KMS-11 (cell line): ENCODE measurements at regions not wholly inside any gene's neighbourhood (a gene's known extent, or its start where the extent isn't known, plus 50 kb on each side); places are given as distances from the start of the nearest gene placed in this dataset.

Experiments used
- H2AFZ ChIP-seq: fragments of 200-600 bp; sonication (generic); 2 replicates; pipeline ENCODE4 v1.6.1; 2016; ENCODE audit warnings: antibody characterized with exemption, mixed run types, low read depth
- H3K27ac ChIP-seq: fragments of 200-600 bp; sonication (generic); 2 replicates; pipeline ENCODE4 v1.6.1; 2016; ENCODE audit warnings: mild to moderate bottlenecking, mixed run types
- H3K27me3 ChIP-seq: fragments of 200-600 bp; sonication (generic); 2 replicates; pipeline ENCODE4 v1.6.1; 2017; ENCODE audit warnings: mild to moderate bottlenecking, low read depth, mixed run types, moderate library complexity; ENCODE audit not compliant: insufficient read depth
- H3K36me3 ChIP-seq: fragments of 200-600 bp; sonication (generic); 2 replicates; pipeline ENCODE4 v1.6.1; 2017; ENCODE audit warnings: mild to moderate bottlenecking, mixed run types; ENCODE audit not compliant: insufficient read depth
- H3K4me1 ChIP-seq: fragments of 200-600 bp; sonication (generic); 2 replicates; pipeline ENCODE4 v1.6.1; 2016; ENCODE audit warnings: mild to moderate bottlenecking, low read depth, mixed run types; ENCODE audit not compliant: poor library complexity, severe bottlenecking
- H3K4me2 ChIP-seq: fragments of 200-600 bp; sonication (generic); 2 replicates; pipeline ENCODE4 v1.7.0; 2016; ENCODE audit warnings: mild to moderate bottlenecking, mixed run types
- H3K4me3 ChIP-seq: fragments of 200-600 bp; sonication (generic); IDR thresholded peaks from 2 replicates; pipeline ENCODE4 v1.6.1; 2017; ENCODE audit warnings: low read depth, low read length, mixed read lengths; ENCODE audit not compliant: insufficient read depth
- H3K79me2 ChIP-seq: fragments of 200-600 bp; sonication (generic); 2 replicates; pipeline ENCODE4 v1.6.1; 2016; ENCODE audit warnings: low read depth, mixed run types; ENCODE audit not compliant: insufficient read depth
- H3K9ac ChIP-seq: fragments of 200-600 bp; sonication (generic); 2 replicates; pipeline ENCODE4 v1.6.1; 2016; ENCODE audit warnings: mild to moderate bottlenecking, mixed run types
- H4K20me1 ChIP-seq: fragments of 200-600 bp; sonication (generic); 2 replicates; pipeline ENCODE4 v1.6.1; 2016; ENCODE audit warnings: mild to moderate bottlenecking, mixed run types; ENCODE audit not compliant: insufficient read depth
- TF ChIP-seq, protein P1 (sequence below): fragments of 200-600 bp; sonication (generic); conservative IDR thresholded peaks from 2 replicates; pipeline ENCODE4 v1.6.1; 2017; ENCODE audit warnings: low read depth, mild to moderate bottlenecking, antibody characterized with exemption, low read length, moderate library complexity, mixed read lengths

DNA sequence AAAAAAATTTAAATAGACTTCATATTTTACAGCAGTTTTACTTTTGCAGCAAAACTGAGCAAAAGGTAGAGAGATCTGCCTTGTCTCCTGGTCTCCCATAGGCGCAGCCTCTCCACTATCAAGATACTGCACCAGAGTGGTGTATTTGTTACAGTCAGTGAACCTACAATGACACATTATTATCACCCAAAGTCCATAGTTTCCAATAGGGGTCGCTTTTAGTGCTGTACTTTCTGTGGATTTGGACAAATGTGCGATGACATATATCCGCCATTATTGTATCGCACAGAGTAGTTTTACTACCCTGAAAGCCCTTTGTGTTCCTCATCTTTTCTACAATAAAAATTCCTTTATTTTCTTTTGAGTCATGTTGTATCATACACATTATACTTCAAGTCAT lies 153.2 kb upstream of the CCDC179 start:
- Histone ChIP-seq H3K79me2 (no peaks in the 10 kb centered on the region), H3K36me3 (no peaks in the 10 kb centered on the region), H3K27me3 (no peaks in the 10 kb centered on the region), H3K9ac (no peak overlapping the region), H3K27ac (no peak overlapping the region), H3K4me1 (no peaks in the 10 kb centered on the region), H2AFZ (no peak overlapping the region), H3K4me2 (no peak overlapping the region), H4K20me1 (no peaks in the 10 kb centered on the region), H3K4me3 (no peak overlapping the region)
- TF ChIP-seq, protein P1, sequence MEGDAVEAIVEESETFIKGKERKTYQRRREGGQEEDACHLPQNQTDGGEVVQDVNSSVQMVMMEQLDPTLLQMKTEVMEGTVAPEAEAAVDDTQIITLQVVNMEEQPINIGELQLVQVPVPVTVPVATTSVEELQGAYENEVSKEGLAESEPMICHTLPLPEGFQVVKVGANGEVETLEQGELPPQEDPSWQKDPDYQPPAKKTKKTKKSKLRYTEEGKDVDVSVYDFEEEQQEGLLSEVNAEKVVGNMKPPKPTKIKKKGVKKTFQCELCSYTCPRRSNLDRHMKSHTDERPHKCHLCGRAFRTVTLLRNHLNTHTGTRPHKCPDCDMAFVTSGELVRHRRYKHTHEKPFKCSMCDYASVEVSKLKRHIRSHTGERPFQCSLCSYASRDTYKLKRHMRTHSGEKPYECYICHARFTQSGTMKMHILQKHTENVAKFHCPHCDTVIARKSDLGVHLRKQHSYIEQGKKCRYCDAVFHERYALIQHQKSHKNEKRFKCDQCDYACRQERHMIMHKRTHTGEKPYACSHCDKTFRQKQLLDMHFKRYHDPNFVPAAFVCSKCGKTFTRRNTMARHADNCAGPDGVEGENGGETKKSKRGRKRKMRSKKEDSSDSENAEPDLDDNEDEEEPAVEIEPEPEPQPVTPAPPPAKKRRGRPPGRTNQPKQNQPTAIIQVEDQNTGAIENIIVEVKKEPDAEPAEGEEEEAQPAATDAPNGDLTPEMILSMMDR: no peak

DNA sequence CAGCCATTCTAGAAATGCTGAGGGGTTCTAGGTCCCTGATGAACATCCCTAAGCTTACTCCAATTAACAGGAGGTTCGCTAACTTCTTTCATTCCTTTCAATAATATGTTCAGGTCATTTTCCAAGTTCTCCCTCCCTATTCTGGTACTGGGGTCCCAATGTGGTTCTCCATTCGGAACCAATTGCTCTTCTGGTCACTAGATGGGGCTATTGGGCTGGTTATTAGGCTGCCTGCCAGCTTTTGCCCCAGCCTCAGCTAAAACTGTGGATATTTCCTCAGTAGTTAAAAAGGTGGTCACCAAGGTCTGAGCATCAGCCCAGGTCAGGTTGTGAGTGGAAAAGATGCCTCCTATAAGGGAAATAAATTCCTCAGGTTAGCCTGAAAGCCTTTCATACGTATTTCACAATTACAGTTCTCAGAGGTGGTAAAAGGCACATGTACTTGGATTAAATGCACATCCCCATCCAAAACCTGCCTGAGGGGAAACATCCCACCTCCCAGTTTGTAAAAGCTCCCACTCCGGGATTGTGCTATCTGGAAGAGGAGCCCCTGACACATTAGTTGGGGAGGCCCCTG lies 161.1 kb upstream of the CCDC179 start:
- no peak overlapping the region for H2AFZ ChIP-seq
- no peaks in the 10 kb centered on the region for H3K79me2 ChIP-seq
- H4K20me1 ChIP-seq: no peaks in the 10 kb centered on the region
- no peak overlapping the region for H3K4me2 ChIP-seq
- no peaks in the 10 kb centered on the region for H3K27me3 ChIP-seq
- H3K9ac ChIP-seq: no peak overlapping the region
- TF ChIP-seq, protein P1: peak; percentile 88
- no peaks in the 10 kb centered on the region for H3K36me3 ChIP-seq
- H3K4me3 ChIP-seq: no peak overlapping the region
- H3K27ac ChIP-seq: no peak overlapping the region
- H3K4me1 ChIP-seq: no peaks in the 10 kb centered on the region

DNA sequence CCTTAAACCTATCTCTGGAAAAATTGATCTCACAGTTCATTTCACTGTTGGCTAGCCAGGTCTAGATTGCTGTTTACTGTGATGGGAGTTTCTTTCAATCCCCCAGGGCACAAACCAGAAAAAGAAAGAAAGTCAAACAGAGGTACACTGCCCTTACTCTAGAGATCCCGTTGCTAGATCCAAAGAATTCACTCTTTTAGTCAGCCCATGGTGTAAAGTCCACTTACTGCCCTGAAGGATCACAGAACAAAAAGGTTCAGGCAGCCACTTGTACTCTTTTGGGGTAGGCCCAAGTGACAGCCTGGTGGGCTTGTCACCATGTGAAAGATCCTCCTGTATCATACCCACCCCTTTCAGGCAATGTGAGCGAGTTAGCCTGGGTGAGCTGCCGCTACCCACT lies 162.6 kb upstream of the CCDC179 start:
- no peaks in the 10 kb centered on the region for H3K79me2 ChIP-seq
- H3K4me3 ChIP-seq: no peak overlapping the region
- H4K20me1 ChIP-seq: no peaks in the 10 kb centered on the region
- no peaks in the 10 kb centered on the region for H3K4me1 ChIP-seq
- no peak overlapping the region for H3K27ac ChIP-seq
- H3K9ac ChIP-seq: no peak overlapping the region
- no peak overlapping the region for H2AFZ ChIP-seq
- H3K36me3 ChIP-seq: no peaks in the 10 kb centered on the region
- TF ChIP-seq, protein P1: no peak
- H3K27me3 ChIP-seq: no peaks in the 10 kb centered on the region
- no peak overlapping the region for H3K4me2 ChIP-seq

DNA sequence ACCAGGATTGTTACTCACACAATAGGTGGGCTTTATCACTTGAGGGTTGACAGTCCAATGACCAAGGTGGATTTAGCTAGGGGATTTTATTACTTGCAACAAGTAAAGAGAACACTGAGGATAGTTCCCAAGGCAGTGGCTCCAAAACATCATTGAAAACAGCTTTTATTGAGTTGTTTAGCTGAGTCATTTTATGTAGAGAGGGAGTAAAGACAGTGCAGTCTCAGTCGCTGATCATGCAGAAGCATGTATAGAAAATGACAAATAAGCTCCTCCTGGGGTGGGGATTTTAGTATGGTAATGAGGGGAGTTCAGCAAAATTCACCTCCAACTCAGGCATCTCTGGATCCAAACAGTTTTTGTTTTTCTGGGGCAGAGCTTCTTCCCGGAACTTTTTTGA lies 163.0 kb upstream of the CCDC179 start:
- Histone ChIP-seq H3K27ac (no peak overlapping the region), H3K4me3 (no peak overlapping the region), H4K20me1 (no peaks in the 10 kb centered on the region), H3K27me3 (no peaks in the 10 kb centered on the region), H3K36me3 (no peaks in the 10 kb centered on the region), H3K4me1 (no peaks in the 10 kb centered on the region), H2AFZ (no peak overlapping the region), H3K9ac (no peak overlapping the region), H3K4me2 (no peak overlapping the region), H3K79me2 (no peaks in the 10 kb centered on the region)
- TF ChIP-seq, protein P1: no peak
